Neural cell (in vitro differentiated cells): ENCODE measurements at regions not wholly inside any gene's neighbourhood (a gene's known extent, or its start where the extent isn't known, plus 50 kb on each side); places are given as distances from the start of the nearest gene placed in this dataset.

Experiments
- H2AFZ ChIP-seq: fragments of 200-600, 300-800 bp; sonication (generic), shearing (Covaris generic); 2 replicates; pipeline ENCODE4 v1.6.0; 2014; ENCODE audit warnings: low read depth, mild to moderate bottlenecking, antibody characterized with exemption, low read length, moderate library complexity
- H3F3A ChIP-seq: fragments of 200-600 bp; shearing (Covaris generic); 2 replicates; pipeline ENCODE4 v1.6.1; 2016; ENCODE audit warnings: mild to moderate bottlenecking, moderate library complexity, mixed read lengths, antibody characterized with exemption, low read length; ENCODE audit not compliant: insufficient read depth, poor library complexity, severe bottlenecking
- H3K27ac ChIP-seq: fragments of 200-600, 300-800 bp; sonication (generic), shearing (Covaris generic); 2 replicates; pipeline ENCODE4 v1.5.1; 2014; ENCODE audit warnings: mild to moderate bottlenecking, low read length, moderate library complexity
- H3K27me3 ChIP-seq: fragments of 300-800, 200-600 bp; sonication (generic), shearing (Covaris generic); 2 replicates; pipeline ENCODE4 v1.6.0; 2014; ENCODE audit warnings: mild to moderate bottlenecking, low read depth, low read length, moderate library complexity; ENCODE audit not compliant: insufficient read depth
- H3K36me3 ChIP-seq: fragments of 300-800, 200-600 bp; sonication (generic), shearing (Covaris generic); 2 replicates; pipeline ENCODE4 v1.5.1; 2014; ENCODE audit warnings: mild to moderate bottlenecking, antibody characterized with exemption, low read length, moderate library complexity; ENCODE audit not compliant: insufficient read depth
- H3K4me2 ChIP-seq: fragments of 300-800, 200-600 bp; sonication (generic), shearing (Covaris generic); 2 replicates; pipeline ENCODE4 v1.6.0; 2014; ENCODE audit warnings: mild to moderate bottlenecking, low read length
- H3K4me3 ChIP-seq: fragments of 300-800, 200-600 bp; sonication (generic), shearing (Covaris generic); 2 replicates; pipeline ENCODE4 v1.5.1; 2014; ENCODE audit warnings: mild to moderate bottlenecking, low read length, moderate library complexity
- H3K79me2 ChIP-seq: fragments of 200-600 bp; shearing (Covaris generic); replicated peaks from 2 replicates; pipeline ENCODE4 v1.6.0; 2014; ENCODE audit warnings: mild to moderate bottlenecking, low read length, moderate library complexity; ENCODE audit not compliant: insufficient read depth
- H3K9ac ChIP-seq: fragments of 300-800, 200-600 bp; sonication (generic), shearing (Covaris generic); 2 replicates; pipeline ENCODE4 v1.6.1; 2016; ENCODE audit warnings: mild to moderate bottlenecking, low read length, mixed read lengths
- H3K9me2 ChIP-seq: fragments of 200-600 bp; shearing (Covaris generic); 2 replicates; pipeline ENCODE4 v1.6.1; 2016; ENCODE audit warnings: mild to moderate bottlenecking, low read length, mixed read lengths; ENCODE audit not compliant: insufficient read depth
- H3K9me3 ChIP-seq: fragments of 200-600, 300-800 bp; sonication (generic), shearing (Covaris generic); 2 replicates; pipeline ENCODE4 v1.6.1; 2016; ENCODE audit warnings: mild to moderate bottlenecking, mixed run types, low read length, moderate library complexity, mixed read lengths
- H4K20me1 ChIP-seq: fragments of 200-600 bp; shearing (Covaris generic); 2 replicates; pipeline ENCODE4 v1.6.1; 2016; ENCODE audit warnings: mild to moderate bottlenecking, mixed run types; ENCODE audit not compliant: insufficient read depth
- EP300 ChIP-seq: fragments of 450-650 bp; conservative IDR thresholded peaks from 2 replicates; pipeline ENCODE4 v1.6.1; 2014; ENCODE audit warnings: antibody characterized with exemption, mild to moderate bottlenecking, moderate library complexity; ENCODE audit not compliant: poor library complexity, severe bottlenecking
- EZH2 ChIP-seq: fragments of 200-600, 300-800 bp; shearing (Covaris generic), sonication (generic); IDR thresholded peaks from 2 replicates; pipeline ENCODE4 v1.6.1; 2014; ENCODE audit warnings: antibody characterized with exemption, low read length, borderline replicate concordance, mild to moderate bottlenecking; ENCODE audit not compliant: insufficient read depth, poor library complexity, severe bottlenecking
- MXI1 ChIP-seq: fragments of 450-650 bp; conservative IDR thresholded peaks from 2 replicates; pipeline ENCODE4 v1.6.1; 2014; ENCODE audit warnings: antibody characterized with exemption, mild to moderate bottlenecking; ENCODE audit not compliant: poor library complexity, severe bottlenecking
- POLR2AphosphoS5 ChIP-seq: IDR thresholded peaks from 2 replicates; pipeline ENCODE4 v1.6.1; 2012
- RAD21 ChIP-seq: fragments of 450-650 bp; conservative IDR thresholded peaks from 2 replicates; pipeline ENCODE4 v1.6.1; 2014; ENCODE audit warnings: antibody characterized with exemption, mild to moderate bottlenecking, moderate library complexity
- SMC3 ChIP-seq: fragments of 450-650 bp; conservative IDR thresholded peaks from 2 replicates; pipeline ENCODE4 v1.6.1; 2014; ENCODE audit warnings: antibody characterized with exemption, mild to moderate bottlenecking, moderate library complexity; ENCODE audit not compliant: poor library complexity
- TAF1 ChIP-seq: IDR thresholded peaks from 2 replicates; pipeline ENCODE4 v1.6.1; 2012; ENCODE audit warnings: low read depth
- TF ChIP-seq, protein P1 (sequence below): fragments of 450-650 bp; IDR thresholded peaks from 2 replicates; pipeline ENCODE4 v1.5.1; 2014; ENCODE audit warnings: antibody characterized with exemption, mild to moderate bottlenecking, moderate library complexity; ENCODE audit not compliant: poor library complexity, severe bottlenecking
- TF ChIP-seq, protein P2 (sequence below): IDR thresholded peaks from 2 replicates; pipeline ENCODE4 v1.6.1; 2012; ENCODE audit warnings: borderline replicate concordance

DNA sequence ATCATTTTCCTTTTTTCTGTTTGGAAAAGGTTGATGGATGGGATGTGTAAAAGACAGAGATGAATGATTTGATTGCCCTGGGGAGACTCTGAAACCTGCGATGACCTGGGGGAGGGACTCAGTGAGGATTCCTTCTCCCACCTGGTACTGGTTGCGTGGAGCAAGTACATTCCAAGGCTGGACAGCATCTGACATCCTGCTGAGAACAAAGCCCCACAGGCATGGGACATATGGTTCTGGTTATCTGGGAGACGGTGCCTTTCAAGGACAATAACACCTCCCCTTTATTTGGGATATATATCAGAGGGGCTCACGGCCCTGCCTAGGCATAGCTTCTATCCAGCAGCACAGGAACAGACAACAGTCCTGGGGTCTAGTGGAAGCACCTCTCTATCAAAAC lies 527.8 kb downstream of the METTL15 start:
- H3F3A ChIP-seq = no peaks in the 10 kb centered on the region
- H3K9ac ChIP-seq = no peak overlapping the region
- no peak overlapping the region for H3K4me2 ChIP-seq
- no peaks in the 10 kb centered on the region for H4K20me1 ChIP-seq
- no peak overlapping the region for H3K27ac ChIP-seq
- TF ChIP-seq, protein P1, sequence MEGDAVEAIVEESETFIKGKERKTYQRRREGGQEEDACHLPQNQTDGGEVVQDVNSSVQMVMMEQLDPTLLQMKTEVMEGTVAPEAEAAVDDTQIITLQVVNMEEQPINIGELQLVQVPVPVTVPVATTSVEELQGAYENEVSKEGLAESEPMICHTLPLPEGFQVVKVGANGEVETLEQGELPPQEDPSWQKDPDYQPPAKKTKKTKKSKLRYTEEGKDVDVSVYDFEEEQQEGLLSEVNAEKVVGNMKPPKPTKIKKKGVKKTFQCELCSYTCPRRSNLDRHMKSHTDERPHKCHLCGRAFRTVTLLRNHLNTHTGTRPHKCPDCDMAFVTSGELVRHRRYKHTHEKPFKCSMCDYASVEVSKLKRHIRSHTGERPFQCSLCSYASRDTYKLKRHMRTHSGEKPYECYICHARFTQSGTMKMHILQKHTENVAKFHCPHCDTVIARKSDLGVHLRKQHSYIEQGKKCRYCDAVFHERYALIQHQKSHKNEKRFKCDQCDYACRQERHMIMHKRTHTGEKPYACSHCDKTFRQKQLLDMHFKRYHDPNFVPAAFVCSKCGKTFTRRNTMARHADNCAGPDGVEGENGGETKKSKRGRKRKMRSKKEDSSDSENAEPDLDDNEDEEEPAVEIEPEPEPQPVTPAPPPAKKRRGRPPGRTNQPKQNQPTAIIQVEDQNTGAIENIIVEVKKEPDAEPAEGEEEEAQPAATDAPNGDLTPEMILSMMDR = no peak
- TF ChIP-seq MXI1 (no peak), EZH2 (no peak), EP300 (no peak), SMC3 (no peak), TAF1 (no peak), POLR2AphosphoS5 (no peak), RAD21 (no peak)
- TF ChIP-seq, protein P2, sequence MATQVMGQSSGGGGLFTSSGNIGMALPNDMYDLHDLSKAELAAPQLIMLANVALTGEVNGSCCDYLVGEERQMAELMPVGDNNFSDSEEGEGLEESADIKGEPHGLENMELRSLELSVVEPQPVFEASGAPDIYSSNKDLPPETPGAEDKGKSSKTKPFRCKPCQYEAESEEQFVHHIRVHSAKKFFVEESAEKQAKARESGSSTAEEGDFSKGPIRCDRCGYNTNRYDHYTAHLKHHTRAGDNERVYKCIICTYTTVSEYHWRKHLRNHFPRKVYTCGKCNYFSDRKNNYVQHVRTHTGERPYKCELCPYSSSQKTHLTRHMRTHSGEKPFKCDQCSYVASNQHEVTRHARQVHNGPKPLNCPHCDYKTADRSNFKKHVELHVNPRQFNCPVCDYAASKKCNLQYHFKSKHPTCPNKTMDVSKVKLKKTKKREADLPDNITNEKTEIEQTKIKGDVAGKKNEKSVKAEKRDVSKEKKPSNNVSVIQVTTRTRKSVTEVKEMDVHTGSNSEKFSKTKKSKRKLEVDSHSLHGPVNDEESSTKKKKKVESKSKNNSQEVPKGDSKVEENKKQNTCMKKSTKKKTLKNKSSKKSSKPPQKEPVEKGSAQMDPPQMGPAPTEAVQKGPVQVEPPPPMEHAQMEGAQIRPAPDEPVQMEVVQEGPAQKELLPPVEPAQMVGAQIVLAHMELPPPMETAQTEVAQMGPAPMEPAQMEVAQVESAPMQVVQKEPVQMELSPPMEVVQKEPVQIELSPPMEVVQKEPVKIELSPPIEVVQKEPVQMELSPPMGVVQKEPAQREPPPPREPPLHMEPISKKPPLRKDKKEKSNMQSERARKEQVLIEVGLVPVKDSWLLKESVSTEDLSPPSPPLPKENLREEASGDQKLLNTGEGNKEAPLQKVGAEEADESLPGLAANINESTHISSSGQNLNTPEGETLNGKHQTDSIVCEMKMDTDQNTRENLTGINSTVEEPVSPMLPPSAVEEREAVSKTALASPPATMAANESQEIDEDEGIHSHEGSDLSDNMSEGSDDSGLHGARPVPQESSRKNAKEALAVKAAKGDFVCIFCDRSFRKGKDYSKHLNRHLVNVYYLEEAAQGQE = no peak
- H3K9me3 ChIP-seq = no peaks in the 10 kb centered on the region
- no peak overlapping the region for H3K4me3 ChIP-seq
- H2AFZ ChIP-seq = no peak overlapping the region
- peaks cover 44% of the 10 kb centered on the region for H3K27me3 ChIP-seq
- no peaks in the 10 kb centered on the region for H3K36me3 ChIP-seq
- no peaks in the 10 kb centered on the region for H3K79me2 ChIP-seq
- H3K9me2 ChIP-seq = no peaks in the 10 kb centered on the region

DNA sequence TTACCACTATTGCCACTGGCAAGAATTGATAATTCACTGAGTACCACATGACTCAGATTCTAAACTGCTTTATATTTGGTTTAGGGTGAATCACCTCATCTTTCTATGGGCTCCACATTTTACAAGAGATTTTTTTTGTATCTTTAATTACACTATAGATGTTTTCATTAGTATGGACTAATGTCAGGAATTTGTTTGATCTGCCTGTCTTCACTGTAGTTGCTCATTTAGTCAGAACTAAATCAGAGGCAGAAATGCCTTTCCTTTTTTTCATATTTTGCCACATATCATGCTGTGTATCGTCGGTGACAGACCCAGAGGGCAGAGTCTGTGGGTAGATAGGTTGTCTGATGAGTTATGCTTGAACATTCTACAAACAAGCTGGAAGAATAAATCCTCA lies 524.1 kb downstream of the METTL15 start:
- Histone ChIP-seq H3K9me2 (no peaks in the 10 kb centered on the region), H3K79me2 (no peaks in the 10 kb centered on the region), H3K4me2 (no peak overlapping the region), H4K20me1 (no peaks in the 10 kb centered on the region), H2AFZ (no peak overlapping the region), H3K9ac (no peak overlapping the region), H3K4me3 (no peak overlapping the region), H3K36me3 (no peaks in the 10 kb centered on the region), H3K27ac (no peak overlapping the region), H3K9me3 (no peaks in the 10 kb centered on the region), H3F3A (peaks cover 9% of the 10 kb centered on the region), H3K27me3 (peaks cover 53% of the 10 kb centered on the region)
- TF ChIP-seq EP300 (no peak), SMC3 (no peak), MXI1 (no peak), TAF1 (no peak), RAD21 (no peak), POLR2AphosphoS5 (no peak), EZH2 (no peak)
- TF ChIP-seq, protein P2 = no peak
- TF ChIP-seq, protein P1 = no peak
